Stimulated activated CD8-positive, alpha-beta memory T cell treated with anti-CD3 and anti-CD28 coated beads, Interleukin-7, amount 100 ng/mL, for 48 hours (primary cell): ENCODE measurements at regions not wholly inside any gene's neighbourhood (a gene's known extent, or its start where the extent isn't known, plus 50 kb on each side); places are given as distances from the start of the nearest gene placed in this dataset.

ENCODE experiments used
- DNase-seq, 2 donors: peaks; one replicate each; pipeline ENCODE4 v3.0.0-alpha.2; 2020; ENCODE audit warnings: low read depth in 1 of 2; ENCODE audit errors: extremely low read depth in 1 of 2

DNA sequence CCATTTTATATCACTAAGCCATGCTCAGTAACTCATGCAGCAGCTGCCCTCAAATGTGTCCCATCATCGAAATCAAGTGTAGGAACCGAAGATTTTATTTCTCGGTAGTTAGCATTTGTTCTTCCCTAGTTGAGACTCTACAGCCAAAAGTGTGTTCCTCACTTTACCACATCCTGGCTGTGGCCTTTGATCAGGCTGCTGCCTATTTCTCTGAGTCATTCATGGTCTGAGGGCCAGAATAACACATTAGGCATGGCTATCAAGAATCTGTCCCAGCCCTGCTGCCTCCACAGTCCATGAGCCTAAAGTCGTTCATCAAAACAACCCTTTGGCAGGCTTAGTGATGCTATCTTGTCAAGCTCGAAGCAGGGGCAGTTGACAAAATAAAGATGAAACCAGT, 300.1 kb downstream of the TDRD15 start:
- DNase-seq = no peak

GRCh38 chr2:21424375-21424774, 300.6 kb downstream of the TDRD15 start:
- no peak for DNase-seq

DNA sequence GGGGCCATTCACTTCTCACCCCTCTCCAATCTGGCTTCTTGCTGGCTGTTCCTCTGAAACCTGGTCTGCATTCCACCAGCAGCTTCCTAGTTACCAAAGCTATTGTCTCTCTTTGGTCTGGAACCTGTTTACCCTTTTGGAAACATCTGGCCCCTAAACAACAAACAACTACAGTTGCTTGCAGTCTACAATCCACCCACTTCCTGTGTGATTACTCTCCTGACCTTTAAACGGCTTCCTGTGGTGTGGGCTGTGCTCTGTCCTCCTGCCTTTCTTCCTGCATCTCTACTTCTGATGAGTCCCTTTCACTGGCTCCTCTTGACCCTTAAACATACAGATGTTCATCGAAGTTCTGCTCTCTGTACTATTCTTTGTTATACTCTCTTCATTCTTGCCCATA, 303.8 kb downstream of the TDRD15 start:
- DNase-seq = no peak

DNA sequence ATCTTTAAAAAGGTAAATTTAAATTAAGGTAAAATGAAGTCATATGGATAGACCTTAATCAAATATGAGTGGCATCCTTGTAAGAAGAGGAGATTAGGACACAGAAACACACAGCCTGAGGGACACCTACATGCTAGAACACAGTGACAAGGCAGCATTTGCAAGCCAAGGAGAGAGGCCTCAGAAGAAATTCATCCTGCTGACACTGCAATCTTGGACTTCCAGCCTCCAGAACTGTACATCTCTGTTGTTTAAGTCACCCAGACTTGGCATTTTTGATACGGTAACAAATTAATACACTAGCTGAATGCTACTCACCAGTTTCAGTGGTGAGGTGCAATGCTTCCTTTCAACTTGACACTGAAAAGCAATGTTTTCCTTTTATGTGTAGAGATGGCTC, 305.0 kb downstream of the TDRD15 start:
- DNase-seq = no peak

GRCh38 chr2:21429747-21430146, 306.0 kb downstream of the TDRD15 start:
- DNase-seq = no peak

GRCh38 chr2:21431078-21431477, 307.3 kb downstream of the TDRD15 start:
- no peak for DNase-seq

GRCh38 chr2:21438949-21439348, 315.2 kb downstream of the TDRD15 start:
- DNase-seq = no peak

- no peak for DNase-seq
Observed at GRCh38 chr2:21441442-21441841, 317.7 kb downstream of the TDRD15 start.

- DNase-seq = no peak
Observed at GRCh38 chr2:21443494-21444105, 319.8 kb downstream of the TDRD15 start.

DNA sequence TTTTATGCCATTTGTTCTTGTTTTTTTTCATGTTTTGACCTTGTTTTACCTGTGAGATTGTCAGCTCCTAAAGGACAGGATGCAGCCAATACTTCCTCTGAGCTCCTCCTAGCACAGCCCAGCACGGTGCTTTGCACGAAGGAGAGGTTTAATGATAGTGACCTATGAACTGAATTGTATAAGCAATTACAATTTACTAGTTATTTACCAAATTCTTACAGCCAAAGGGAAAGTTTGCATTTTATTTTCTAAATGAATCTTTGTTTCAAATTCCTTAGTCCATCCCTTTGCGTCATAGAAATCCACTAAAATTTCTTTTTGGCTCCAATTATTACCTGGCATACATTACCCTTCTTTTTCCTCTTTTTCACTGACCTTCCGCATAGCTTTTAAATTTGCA, 326.1 kb downstream of the TDRD15 start:
- DNase-seq = no peak

DNA sequence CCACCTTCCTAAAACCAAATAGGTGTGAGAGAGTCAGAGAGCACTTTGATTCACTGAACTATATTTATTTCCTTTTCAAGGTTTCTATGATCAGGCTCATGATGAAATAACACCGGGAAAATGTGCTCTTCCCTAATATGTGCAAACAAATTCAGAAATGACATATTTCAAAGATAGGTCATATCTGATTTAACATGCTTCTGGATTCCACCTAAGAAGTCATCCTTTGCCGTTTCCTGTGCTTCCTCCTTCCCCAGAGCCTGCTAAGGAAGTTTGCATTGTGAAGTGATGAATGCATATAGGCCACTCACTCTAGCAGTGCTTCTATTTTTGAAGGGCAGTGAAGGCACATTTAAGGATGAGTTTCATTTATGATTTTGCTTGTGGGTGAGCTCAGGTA, 327.6 kb downstream of the TDRD15 start:
- DNase-seq = no peak

DNA sequence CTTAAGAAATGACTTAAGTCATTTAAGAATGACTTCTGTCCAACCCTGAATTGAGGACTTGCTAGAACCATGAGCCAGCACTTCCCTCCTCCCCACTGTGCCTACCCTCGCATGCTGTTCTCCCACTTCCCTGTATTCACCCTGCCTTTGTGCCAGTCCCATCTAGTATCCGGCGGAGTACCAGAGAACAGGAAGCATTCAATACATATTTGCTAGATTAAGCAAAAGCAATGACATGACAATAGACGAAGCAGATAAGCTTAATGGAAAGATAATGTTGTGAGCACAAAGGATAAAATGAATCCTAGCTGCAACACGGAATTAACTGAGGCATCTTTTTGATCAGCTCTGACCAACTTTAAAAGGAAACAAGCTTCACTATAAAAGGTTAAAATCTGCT, 328.5 kb downstream of the TDRD15 start:
- DNase-seq = no peak

- no peak for DNase-seq
Observed at GRCh38 chr2:21452678-21453077, 328.9 kb downstream of the TDRD15 start.

- DNase-seq = no peak
Observed at GRCh38 chr2:21453723-21454450, 330.1 kb downstream of the TDRD15 start.

DNA sequence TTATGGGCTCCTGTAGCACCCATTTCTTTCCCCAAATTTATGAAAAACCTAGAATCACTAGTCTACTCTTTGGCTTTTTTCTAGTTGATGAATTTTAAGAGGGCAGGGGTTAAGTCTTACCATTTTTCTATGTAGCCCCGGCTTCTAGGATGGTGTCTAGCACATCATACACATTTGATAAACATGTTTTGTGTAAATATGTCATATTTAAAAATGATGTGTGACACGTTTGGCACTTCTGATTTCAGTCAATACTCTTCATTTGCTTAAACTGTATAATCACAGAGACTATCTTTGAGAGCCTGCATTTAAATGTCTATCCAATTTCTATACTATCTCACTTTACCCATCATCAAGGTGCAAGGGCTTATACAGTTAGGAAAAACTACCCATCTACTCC, 331.1 kb downstream of the TDRD15 start:
- DNase-seq = no peak

GRCh38 chr2:21461754-21462240, 338.0 kb downstream of the TDRD15 start:
- no peak for DNase-seq

DNA sequence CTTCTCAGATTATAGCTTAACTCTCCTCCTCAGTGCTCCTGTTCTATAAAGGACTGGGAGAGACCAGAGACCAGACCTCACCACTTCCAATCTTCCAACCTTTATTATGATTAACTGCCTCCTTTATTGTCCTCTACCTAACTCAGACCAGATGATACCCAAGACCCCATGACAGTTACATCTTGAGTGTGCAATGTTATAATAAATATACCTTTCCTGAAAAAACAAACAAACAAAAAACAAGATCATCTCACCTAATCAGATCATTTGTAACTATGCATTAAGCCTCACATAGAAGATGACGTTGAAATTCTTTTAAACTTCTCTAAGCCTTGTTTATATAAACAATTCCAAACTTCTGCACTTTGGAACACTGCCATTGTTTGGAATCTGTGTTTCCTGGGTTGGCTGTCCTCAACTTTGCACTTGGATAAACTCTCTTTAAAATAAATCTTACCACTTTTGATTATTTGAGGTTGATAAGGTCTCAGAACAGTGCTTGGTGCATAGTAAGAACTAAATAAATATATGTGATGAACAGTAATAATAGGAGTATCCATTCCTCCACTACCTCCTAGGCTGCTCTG, 342.7 kb downstream of the TDRD15 start:
- no peak for DNase-seq

DNA sequence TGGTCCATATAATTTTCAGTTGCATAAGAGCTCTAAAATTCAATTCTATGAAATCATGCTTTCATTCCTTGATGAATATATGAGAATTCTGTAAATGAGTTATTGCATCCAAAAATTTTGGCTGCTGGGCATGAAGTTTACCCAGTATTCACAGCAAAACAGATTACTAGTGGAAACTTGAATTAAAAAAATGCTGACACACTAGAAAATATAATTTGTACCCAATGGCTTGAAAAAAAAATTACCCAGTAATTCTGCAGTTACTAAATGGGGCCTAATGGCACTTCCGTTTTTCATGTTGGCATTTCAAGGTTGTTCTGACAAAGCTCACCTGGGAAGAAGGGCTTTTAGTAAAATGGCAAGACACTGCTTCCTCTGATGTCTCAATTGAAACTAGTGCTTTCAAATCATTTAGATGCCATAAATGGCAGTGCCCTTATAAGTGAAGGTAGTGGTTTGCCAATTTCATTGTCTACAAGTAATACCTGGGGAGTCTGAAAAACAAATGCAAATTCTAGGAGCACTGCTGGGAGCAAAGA, 343.6 kb downstream of the TDRD15 start:
- no peak for DNase-seq

- no peak for DNase-seq
Observed at GRCh38 chr2:21467910-21468309, 344.1 kb downstream of the TDRD15 start.

GRCh38 chr2:21468624-21469023, 344.9 kb downstream of the TDRD15 start:
- DNase-seq = no peak

DNA sequence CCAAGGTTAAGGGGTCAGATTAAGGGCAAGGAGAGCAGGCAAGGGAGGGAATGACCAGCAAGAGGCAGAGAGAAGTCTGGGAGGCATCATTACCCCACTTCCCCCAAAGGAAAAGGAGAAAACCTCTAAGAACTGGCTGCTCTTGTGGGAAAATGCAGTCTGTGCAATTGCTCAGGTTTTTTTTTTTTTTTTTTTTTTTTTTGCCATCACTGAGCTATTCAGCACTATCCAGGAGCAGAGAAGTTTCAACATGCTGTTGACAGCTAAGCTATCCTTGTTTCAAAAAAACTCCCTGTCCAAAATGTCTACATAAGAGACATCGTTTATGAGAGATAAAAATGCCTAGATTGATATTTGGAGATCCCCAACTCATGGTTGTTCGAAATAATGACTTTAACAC, 345.4 kb downstream of the TDRD15 start:
- DNase-seq = no peak

DNA sequence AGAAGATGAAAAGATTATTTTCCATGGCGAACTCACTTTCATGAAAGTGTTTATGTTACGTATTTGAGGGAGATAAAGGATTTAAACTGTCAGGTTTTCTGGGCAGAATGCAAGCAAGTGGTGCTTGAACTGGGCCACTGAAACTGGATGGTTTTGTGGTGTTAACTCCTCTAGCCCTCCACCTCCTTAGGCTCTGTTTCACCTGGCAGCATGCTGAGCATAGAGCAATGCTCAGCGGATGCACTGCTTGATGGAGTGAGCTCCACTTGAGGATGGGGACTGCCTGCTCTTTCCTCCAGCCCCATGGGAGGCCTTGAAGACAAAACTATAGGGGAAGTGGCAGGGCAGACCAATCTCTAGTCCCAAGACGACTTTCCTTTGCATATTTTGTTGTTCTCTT, 345.8 kb downstream of the TDRD15 start:
- no peak for DNase-seq
